ENCODE measurements at regions not wholly inside any gene's neighbourhood (a gene's known extent, or its start where the extent isn't known, plus 50 kb on each side); places are given as distances from the start of the nearest gene placed in this dataset.

DNA sequence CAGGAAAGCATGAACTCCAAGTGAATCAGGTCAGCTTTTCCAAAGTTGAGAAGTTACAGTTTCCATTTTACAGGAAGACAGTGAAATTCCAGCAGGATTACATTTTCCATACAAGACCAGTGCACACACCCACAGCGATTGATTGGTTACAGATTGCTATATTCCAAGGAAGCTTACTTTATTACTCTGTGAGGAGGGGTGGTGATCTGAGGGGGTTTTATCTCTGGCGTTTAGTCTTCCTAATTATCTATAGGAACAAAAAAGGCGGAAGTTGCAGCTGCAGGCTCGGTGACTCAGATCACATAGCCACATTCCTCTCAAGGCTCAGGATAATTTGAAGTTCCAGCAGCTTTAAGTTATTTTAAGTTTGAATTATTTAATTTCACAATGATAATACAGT is 450.4 kb upstream of the NMUR2 start:
- Mint-ChIP-seq H3K27me3 (ENCODE audit: insufficient read depth) (no peaks in the 10 kb centered on the region), H3K36me3 (ENCODE audit: low read depth) (no peaks in the 10 kb centered on the region), H3K4me3 (no peak overlapping the region), H3K4me1 (peaks cover 6% of the 10 kb centered on the region), H3K27ac (no peak overlapping the region), H3K9me3 (no peaks in the 10 kb centered on the region)
- Histone ChIP-seq H3K36me3 (ENCODE audit: control insufficient read depth, insufficient read depth, low read length) (no peaks in the 10 kb centered on the region), H3K27ac (ENCODE audit: low read depth, low read length) (no peak overlapping the region), H3K9ac (ENCODE audit: extremely low read depth, low read length, poor library complexity, severe bottlenecking) (no peak overlapping the region), H3K9me3 (ENCODE audit: control insufficient read depth, low read length) (no peaks in the 10 kb centered on the region), H3K4me3 (ENCODE audit: low read length) (no peak overlapping the region), H3K27me3 (ENCODE audit: control insufficient read depth, insufficient read depth, low read length, poor library complexity, severe bottlenecking) (no peaks in the 10 kb centered on the region), H3K4me1 (ENCODE audit: control insufficient read depth, insufficient read depth, low read length) (no peaks in the 10 kb centered on the region)
- WGBS, 2 experiments (ENCODE audit: insufficient coverage in 1 of 2, insufficient read length in 1 of 2) = 86 to 100% methylated on average over 2 to 4 of the region's 4 CpGs
- TF ChIP-seq CTCF (conservative IDR thresholded peaks at IDR 0.05) = no peak
- no peak for DNase-seq

DNA sequence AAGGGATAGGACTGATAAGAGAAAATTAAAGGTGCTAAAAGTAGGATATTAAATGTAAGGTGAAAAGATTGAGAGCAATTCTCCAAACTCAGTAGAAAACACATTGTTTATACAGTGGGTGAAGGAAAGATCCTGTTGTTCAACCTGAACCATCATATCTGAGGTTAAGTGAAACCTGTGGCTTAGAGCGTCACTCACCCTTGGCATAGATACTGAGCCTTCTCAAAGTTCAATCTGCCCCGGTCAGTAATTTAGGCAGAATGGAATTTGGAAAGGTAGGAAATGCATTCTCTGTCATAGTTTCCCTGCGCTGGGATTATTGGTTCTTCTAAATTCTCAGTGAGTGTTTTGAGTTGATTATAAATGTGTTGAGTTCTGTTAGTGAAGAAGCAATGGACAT is 456.2 kb upstream of the NMUR2 start:
- H3K9me3 ChIP-seq (ENCODE audit: control insufficient read depth, low read length) = no peaks in the 10 kb centered on the region
- no peak overlapping the region for H3K4me3 ChIP-seq (ENCODE audit: low read length)
- 91 to 96% methylated on average over 3 of the region's 3 CpGs for WGBS, 2 experiments (ENCODE audit: insufficient coverage in 1 of 2, insufficient read length in 1 of 2)
- no peak for DNase-seq
- peaks cover 3% of the 10 kb centered on the region for H3K4me1 Mint-ChIP-seq
- H3K4me3 Mint-ChIP-seq = no peak overlapping the region
- H3K27me3 Mint-ChIP-seq (ENCODE audit: insufficient read depth) = no peaks in the 10 kb centered on the region
- no peak overlapping the region for H3K27ac ChIP-seq (ENCODE audit: low read depth, low read length)
- no peaks in the 10 kb centered on the region for H3K9me3 Mint-ChIP-seq
- no peak for TF ChIP-seq CTCF (conservative IDR thresholded peaks at IDR 0.05)
- no peaks in the 10 kb centered on the region for H3K36me3 Mint-ChIP-seq (ENCODE audit: low read depth)
- no peak overlapping the region for H3K27ac Mint-ChIP-seq
- H3K4me1 ChIP-seq (ENCODE audit: control insufficient read depth, insufficient read depth, low read length) = no peaks in the 10 kb centered on the region
- no peak overlapping the region for H3K9ac ChIP-seq (ENCODE audit: extremely low read depth, low read length, poor library complexity, severe bottlenecking)
- no peaks in the 10 kb centered on the region for H3K36me3 ChIP-seq (ENCODE audit: control insufficient read depth, insufficient read depth, low read length)
- no peaks in the 10 kb centered on the region for H3K27me3 ChIP-seq (ENCODE audit: control insufficient read depth, insufficient read depth, low read length, poor library complexity, severe bottlenecking)

DNA sequence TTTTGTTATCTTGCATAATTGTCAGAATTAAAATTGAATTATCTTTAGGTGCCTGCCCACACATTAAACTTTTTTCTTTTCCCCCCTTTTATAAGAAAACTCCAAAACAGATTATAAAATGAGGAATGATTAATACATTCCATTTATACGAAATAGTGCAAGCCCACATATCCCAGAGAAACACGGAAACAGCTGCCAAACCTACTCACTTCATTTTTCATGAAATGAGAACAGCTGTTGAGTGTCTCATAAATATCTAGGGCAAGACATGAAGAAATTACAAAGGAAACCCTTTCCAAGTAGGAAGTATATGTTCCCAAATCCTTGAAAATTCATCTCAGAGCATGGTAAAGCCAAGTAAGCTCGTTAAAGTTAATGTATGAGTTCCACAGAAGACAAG is 459.4 kb upstream of the NMUR2 start:
- no peak overlapping the region for H3K27ac Mint-ChIP-seq
- no peak for DNase-seq
- no peaks in the 10 kb centered on the region for H3K4me1 ChIP-seq (ENCODE audit: control insufficient read depth, insufficient read depth, low read length)
- no peaks in the 10 kb centered on the region for H3K27me3 ChIP-seq (ENCODE audit: control insufficient read depth, insufficient read depth, low read length, poor library complexity, severe bottlenecking)
- H3K36me3 ChIP-seq (ENCODE audit: control insufficient read depth, insufficient read depth, low read length) = no peaks in the 10 kb centered on the region
- no peak overlapping the region for H3K9ac ChIP-seq (ENCODE audit: extremely low read depth, low read length, poor library complexity, severe bottlenecking)
- 91 to 100% methylated on average over 1 to 3 of the region's 3 CpGs for WGBS, 2 experiments (ENCODE audit: insufficient coverage in 1 of 2, insufficient read length in 1 of 2)
- H3K4me3 Mint-ChIP-seq = no peak overlapping the region
- TF ChIP-seq CTCF (conservative IDR thresholded peaks at IDR 0.05) = no peak
- peaks cover 9% of the 10 kb centered on the region for H3K9me3 ChIP-seq (ENCODE audit: control insufficient read depth, low read length)
- H3K4me3 ChIP-seq (ENCODE audit: low read length) = no peak overlapping the region
- H3K27me3 Mint-ChIP-seq (ENCODE audit: insufficient read depth) = no peaks in the 10 kb centered on the region
- no peaks in the 10 kb centered on the region for H3K36me3 Mint-ChIP-seq (ENCODE audit: low read depth)
- peaks cover 3% of the 10 kb centered on the region for H3K4me1 Mint-ChIP-seq
- H3K9me3 Mint-ChIP-seq = peaks cover 1% of the 10 kb centered on the region
- H3K27ac ChIP-seq (ENCODE audit: low read depth, low read length) = no peak overlapping the region

All from endodermal cell (in vitro differentiated cells).